KMS-11 (cell line): ENCODE measurements at regions not wholly inside any gene's neighbourhood (a gene's known extent, or its start where the extent isn't known, plus 50 kb on each side); places are given as distances from the start of the nearest gene placed in this dataset.

ENCODE experiments used
- H2AFZ ChIP-seq: fragments of 200-600 bp; sonication (generic); 2 replicates; pipeline ENCODE4 v1.6.1; 2016; ENCODE audit warnings: antibody characterized with exemption, mixed run types, low read depth
- H3K27ac ChIP-seq: fragments of 200-600 bp; sonication (generic); 2 replicates; pipeline ENCODE4 v1.6.1; 2016; ENCODE audit warnings: mild to moderate bottlenecking, mixed run types
- H3K27me3 ChIP-seq: fragments of 200-600 bp; sonication (generic); 2 replicates; pipeline ENCODE4 v1.6.1; 2017; ENCODE audit warnings: mild to moderate bottlenecking, low read depth, mixed run types, moderate library complexity; ENCODE audit not compliant: insufficient read depth
- H3K36me3 ChIP-seq: fragments of 200-600 bp; sonication (generic); 2 replicates; pipeline ENCODE4 v1.6.1; 2017; ENCODE audit warnings: mild to moderate bottlenecking, mixed run types; ENCODE audit not compliant: insufficient read depth
- H3K4me1 ChIP-seq: fragments of 200-600 bp; sonication (generic); 2 replicates; pipeline ENCODE4 v1.6.1; 2016; ENCODE audit warnings: mild to moderate bottlenecking, low read depth, mixed run types; ENCODE audit not compliant: poor library complexity, severe bottlenecking
- H3K4me2 ChIP-seq: fragments of 200-600 bp; sonication (generic); 2 replicates; pipeline ENCODE4 v1.7.0; 2016; ENCODE audit warnings: mild to moderate bottlenecking, mixed run types
- H3K4me3 ChIP-seq: fragments of 200-600 bp; sonication (generic); IDR thresholded peaks from 2 replicates; pipeline ENCODE4 v1.6.1; 2017; ENCODE audit warnings: low read depth, low read length, mixed read lengths; ENCODE audit not compliant: insufficient read depth
- H3K79me2 ChIP-seq: fragments of 200-600 bp; sonication (generic); 2 replicates; pipeline ENCODE4 v1.6.1; 2016; ENCODE audit warnings: low read depth, mixed run types; ENCODE audit not compliant: insufficient read depth
- H3K9ac ChIP-seq: fragments of 200-600 bp; sonication (generic); 2 replicates; pipeline ENCODE4 v1.6.1; 2016; ENCODE audit warnings: mild to moderate bottlenecking, mixed run types
- H4K20me1 ChIP-seq: fragments of 200-600 bp; sonication (generic); 2 replicates; pipeline ENCODE4 v1.6.1; 2016; ENCODE audit warnings: mild to moderate bottlenecking, mixed run types; ENCODE audit not compliant: insufficient read depth
- CTCF ChIP-seq: fragments of 200-600 bp; sonication (generic); conservative IDR thresholded peaks from 2 replicates; pipeline ENCODE4 v1.6.1; 2017; ENCODE audit warnings: low read depth, mild to moderate bottlenecking, antibody characterized with exemption, low read length, moderate library complexity, mixed read lengths

DNA sequence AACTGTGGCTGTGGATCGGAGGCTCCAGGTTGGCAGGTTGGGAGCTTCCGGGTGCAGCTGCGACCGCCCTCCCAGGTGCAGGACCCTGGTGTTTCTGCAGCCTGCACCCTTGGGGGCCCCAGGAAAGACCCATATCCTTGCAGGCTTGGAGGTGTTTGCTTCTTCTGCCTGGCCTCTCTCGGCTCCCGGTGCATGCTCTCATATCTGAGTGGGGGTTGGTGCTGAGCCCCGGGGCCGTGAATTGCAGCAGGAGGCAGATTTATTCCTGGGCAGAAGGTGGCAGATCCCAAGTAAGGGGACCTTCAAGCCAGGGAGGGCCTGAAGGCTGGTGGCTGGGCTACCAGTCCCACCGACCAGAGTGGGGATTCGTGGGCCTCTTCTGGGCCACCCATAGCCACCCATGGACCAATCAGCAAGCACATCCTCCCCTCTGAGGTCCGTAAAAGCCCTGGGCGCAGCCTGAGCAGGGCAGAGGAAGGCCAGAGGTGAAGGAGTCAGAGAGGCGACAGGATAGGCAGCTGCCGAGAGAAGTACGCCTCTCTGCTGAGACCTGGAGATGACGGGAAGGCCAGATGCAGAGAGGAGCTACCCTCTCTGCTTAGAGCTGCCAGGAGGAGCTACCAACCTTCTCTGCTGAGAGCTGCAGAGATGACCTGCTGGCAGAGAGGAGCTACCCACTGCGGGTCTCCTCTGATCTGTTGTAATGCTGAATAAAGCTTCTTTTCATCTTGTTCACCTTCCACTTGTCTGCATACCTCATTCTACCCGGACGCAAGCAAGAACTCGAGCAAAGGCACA lies 1279.0 kb upstream of the LRRTM1 start:
- Histone ChIP-seq H2AFZ (no peak overlapping the region), H3K4me3 (no peak overlapping the region), H3K9ac (no peak overlapping the region), H3K79me2 (no peaks in the 10 kb centered on the region), H3K27ac (no peak overlapping the region), H3K4me2 (no peak overlapping the region), H4K20me1 (no peaks in the 10 kb centered on the region), H3K27me3 (no peaks in the 10 kb centered on the region), H3K36me3 (no peaks in the 10 kb centered on the region), H3K4me1 (no peaks in the 10 kb centered on the region)
- no peak for TF ChIP-seq CTCF

- H4K20me1 ChIP-seq: no peaks in the 10 kb centered on the region
- no peaks in the 10 kb centered on the region for H3K4me1 ChIP-seq
- H3K27me3 ChIP-seq: no peaks in the 10 kb centered on the region
- no peak overlapping the region for H3K4me3 ChIP-seq
- H2AFZ ChIP-seq: no peak overlapping the region
- H3K9ac ChIP-seq: no peak overlapping the region
- no peaks in the 10 kb centered on the region for H3K36me3 ChIP-seq
- H3K79me2 ChIP-seq: no peaks in the 10 kb centered on the region
- no peak overlapping the region for H3K4me2 ChIP-seq
- no peak for TF ChIP-seq CTCF
- no peak overlapping the region for H3K27ac ChIP-seq
These were observed 1272.2 kb upstream of the LRRTM1 start for GRCh38 chr2:81576713-81577112.

GRCh38 chr2:81551040-81551634 lies 1246.6 kb upstream of the LRRTM1 start:
- Histone ChIP-seq H3K36me3 (no peaks in the 10 kb centered on the region), H3K4me1 (no peaks in the 10 kb centered on the region), H3K4me3 (no peak overlapping the region), H3K9ac (no peak overlapping the region), H2AFZ (no peak overlapping the region), H3K27me3 (no peaks in the 10 kb centered on the region), H3K27ac (no peak overlapping the region), H4K20me1 (no peaks in the 10 kb centered on the region), H3K4me2 (no peak overlapping the region), H3K79me2 (no peaks in the 10 kb centered on the region)
- TF ChIP-seq CTCF: no peak

GRCh38 chr2:81550277-81550676 lies 1245.7 kb upstream of the LRRTM1 start:
- no peak overlapping the region for H2AFZ ChIP-seq
- no peak overlapping the region for H3K27ac ChIP-seq
- no peak overlapping the region for H3K4me3 ChIP-seq
- no peaks in the 10 kb centered on the region for H3K4me1 ChIP-seq
- no peak overlapping the region for H3K4me2 ChIP-seq
- H3K79me2 ChIP-seq: no peaks in the 10 kb centered on the region
- no peaks in the 10 kb centered on the region for H3K36me3 ChIP-seq
- H3K27me3 ChIP-seq: no peaks in the 10 kb centered on the region
- H4K20me1 ChIP-seq: no peaks in the 10 kb centered on the region
- TF ChIP-seq CTCF: no peak
- H3K9ac ChIP-seq: no peak overlapping the region
